A673 (cell line): ENCODE measurements at regions not wholly inside any gene's neighbourhood (a gene's known extent, or its start where the extent isn't known, plus 50 kb on each side); places are given as distances from the start of the nearest gene placed in this dataset.

Experiments used
- EZH2 ChIP-seq: fragments of 200-600 bp; sonication (generic); IDR thresholded peaks from 2 replicates; pipeline ENCODE4 v1.6.1; 2017; ENCODE audit warnings: borderline replicate concordance, low read depth, mild to moderate bottlenecking, mixed read lengths, antibody characterized with exemption, low read length; ENCODE audit not compliant: poor library complexity, severe bottlenecking
- TF ChIP-seq, protein P1 (sequence below): fragments of 300-800, 200-600 bp; sonication (generic); conservative IDR thresholded peaks from 2 replicates; pipeline ENCODE4 v1.5.1; 2017; ENCODE audit warnings: low read depth, mild to moderate bottlenecking, antibody characterized with exemption, low read length, moderate library complexity, mixed read lengths

DNA sequence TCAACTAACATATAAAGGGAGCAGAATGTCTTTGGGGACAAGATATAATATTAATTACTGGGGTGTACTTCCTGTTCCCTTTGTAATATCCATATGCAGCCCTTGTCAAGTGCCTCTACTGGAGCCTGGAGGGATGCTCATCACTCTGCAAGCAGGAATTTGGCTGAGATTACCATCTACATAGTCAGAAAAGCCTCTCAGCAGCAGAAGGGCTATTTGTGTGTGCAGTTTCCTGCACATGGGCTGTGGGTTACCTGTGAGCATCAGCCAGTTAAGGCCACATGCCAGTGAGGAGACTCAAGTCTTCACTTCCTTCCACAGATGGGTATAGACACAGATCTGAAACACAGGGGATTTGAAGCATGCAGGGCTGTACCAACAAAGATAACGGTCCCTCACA lies 278.1 kb upstream of the PLSCR5 start:
- TF ChIP-seq, protein P1, sequence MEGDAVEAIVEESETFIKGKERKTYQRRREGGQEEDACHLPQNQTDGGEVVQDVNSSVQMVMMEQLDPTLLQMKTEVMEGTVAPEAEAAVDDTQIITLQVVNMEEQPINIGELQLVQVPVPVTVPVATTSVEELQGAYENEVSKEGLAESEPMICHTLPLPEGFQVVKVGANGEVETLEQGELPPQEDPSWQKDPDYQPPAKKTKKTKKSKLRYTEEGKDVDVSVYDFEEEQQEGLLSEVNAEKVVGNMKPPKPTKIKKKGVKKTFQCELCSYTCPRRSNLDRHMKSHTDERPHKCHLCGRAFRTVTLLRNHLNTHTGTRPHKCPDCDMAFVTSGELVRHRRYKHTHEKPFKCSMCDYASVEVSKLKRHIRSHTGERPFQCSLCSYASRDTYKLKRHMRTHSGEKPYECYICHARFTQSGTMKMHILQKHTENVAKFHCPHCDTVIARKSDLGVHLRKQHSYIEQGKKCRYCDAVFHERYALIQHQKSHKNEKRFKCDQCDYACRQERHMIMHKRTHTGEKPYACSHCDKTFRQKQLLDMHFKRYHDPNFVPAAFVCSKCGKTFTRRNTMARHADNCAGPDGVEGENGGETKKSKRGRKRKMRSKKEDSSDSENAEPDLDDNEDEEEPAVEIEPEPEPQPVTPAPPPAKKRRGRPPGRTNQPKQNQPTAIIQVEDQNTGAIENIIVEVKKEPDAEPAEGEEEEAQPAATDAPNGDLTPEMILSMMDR = no peak
- TF ChIP-seq EZH2 = no peak
